HepG2 (cell line): ENCODE measurements at regions not wholly inside any gene's neighbourhood (a gene's known extent, or its start where the extent isn't known, plus 50 kb on each side); places are given as distances from the start of the nearest gene placed in this dataset.

Source experiments
- EZH2 ChIP-seq: conservative IDR thresholded peaks from 2 replicates; pipeline ENCODE4 v1.6.1; 2012; ENCODE audit warnings: mild to moderate bottlenecking, low read depth, low read length, moderate library complexity
- KAT8 ChIP-seq: IDR thresholded peaks from 2 replicates; pipeline ENCODE4 v1.6.1; 2016; ENCODE audit warnings: missing genetic modification reagents, missing compliant biosample characterization
- POLR2A ChIP-seq, 2 experiments: IDR thresholded peaks; 2 replicates each; pipeline ENCODE4 v1.6.1; 2011; ENCODE audit warnings: low read depth in 2 of 2, low read length in 2 of 2, mild to moderate bottlenecking in 1 of 2, moderate library complexity in 1 of 2; ENCODE audit not compliant: insufficient read depth in 1 of 2
- SP1 ChIP-seq, 2 experiments: fragments of 450-650 bp in 1 of 2; sonication (generic) in 1 of 2; formaldehyde crosslinking in 1 of 2; IDR thresholded peaks; 2 replicates each; pipeline versions ENCODE4 v1.4.0 to v1.6.1; 2016 to 2020; ENCODE audit warnings: missing genetic modification reagents in 1 of 2
- TF ChIP-seq, protein P1 (sequence below): sonication (generic); formaldehyde crosslinking; IDR thresholded peaks from 2 replicates; pipeline ENCODE4 v1.5.0; 2020; ENCODE audit warnings: mild to moderate bottlenecking, missing genetic modification reagents, moderate library complexity
- TF ChIP-seq, protein P2 (sequence below): sonication (generic); formaldehyde crosslinking; IDR thresholded peaks from 2 replicates; pipeline ENCODE4 v1.4.0; 2020; ENCODE audit warnings: missing genetic modification reagents; ENCODE audit errors: not compliant biosample characterization
- TF ChIP-seq, protein P3 (sequence below), 2 experiments: fragments of 450-650 bp in 1 of 2; sonication (generic) in 1 of 2; formaldehyde crosslinking in 1 of 2; IDR thresholded peaks; 2 replicates each; pipeline versions ENCODE4 v1.6.1 to v1.8.0; 2016 to 2022; ENCODE audit warnings: antibody characterized with exemption in 1 of 2, mild to moderate bottlenecking in 1 of 2, missing genetic modification reagents in 1 of 2
- TF ChIP-seq, protein P4 (sequence below): sonication (generic); formaldehyde crosslinking; IDR thresholded peaks from 2 replicates; pipeline ENCODE4 v1.4.0; 2020; ENCODE audit warnings: missing genetic modification reagents, low read depth, mild to moderate bottlenecking, borderline replicate concordance
- TF ChIP-seq, protein P5 (sequence below): sonication (generic); formaldehyde crosslinking; IDR thresholded peaks from 2 replicates; pipeline ENCODE4 v1.4.0; 2020; ENCODE audit warnings: missing genetic modification reagents

DNA sequence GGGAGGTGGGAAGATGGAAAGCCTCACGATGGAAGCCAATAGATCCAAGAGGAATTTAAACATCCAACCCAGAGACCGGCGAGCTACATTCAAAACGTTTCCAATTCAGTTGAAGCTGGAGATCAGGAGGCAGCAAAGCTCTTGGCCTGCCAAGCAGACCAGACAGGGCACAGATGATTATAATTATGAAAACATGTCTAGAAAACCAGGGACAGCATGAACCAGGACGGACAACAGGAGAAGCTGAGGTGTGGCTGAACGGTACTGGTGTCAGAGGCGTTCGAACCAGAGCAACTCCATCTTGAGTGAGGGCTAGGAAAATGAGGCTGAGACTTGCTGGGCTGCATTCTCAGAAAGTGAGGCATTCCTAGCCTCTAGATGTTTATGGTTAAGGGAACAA is 102.2 kb upstream of the CCDC150 start:
- TF ChIP-seq POLR2A (IDR thresholded peaks at IDR 0.05; ENCODE audit: insufficient read depth in 1 of 2, low read depth in 2 of 2, low read length in 2 of 2), result no peak
- TF ChIP-seq, protein P1, sequence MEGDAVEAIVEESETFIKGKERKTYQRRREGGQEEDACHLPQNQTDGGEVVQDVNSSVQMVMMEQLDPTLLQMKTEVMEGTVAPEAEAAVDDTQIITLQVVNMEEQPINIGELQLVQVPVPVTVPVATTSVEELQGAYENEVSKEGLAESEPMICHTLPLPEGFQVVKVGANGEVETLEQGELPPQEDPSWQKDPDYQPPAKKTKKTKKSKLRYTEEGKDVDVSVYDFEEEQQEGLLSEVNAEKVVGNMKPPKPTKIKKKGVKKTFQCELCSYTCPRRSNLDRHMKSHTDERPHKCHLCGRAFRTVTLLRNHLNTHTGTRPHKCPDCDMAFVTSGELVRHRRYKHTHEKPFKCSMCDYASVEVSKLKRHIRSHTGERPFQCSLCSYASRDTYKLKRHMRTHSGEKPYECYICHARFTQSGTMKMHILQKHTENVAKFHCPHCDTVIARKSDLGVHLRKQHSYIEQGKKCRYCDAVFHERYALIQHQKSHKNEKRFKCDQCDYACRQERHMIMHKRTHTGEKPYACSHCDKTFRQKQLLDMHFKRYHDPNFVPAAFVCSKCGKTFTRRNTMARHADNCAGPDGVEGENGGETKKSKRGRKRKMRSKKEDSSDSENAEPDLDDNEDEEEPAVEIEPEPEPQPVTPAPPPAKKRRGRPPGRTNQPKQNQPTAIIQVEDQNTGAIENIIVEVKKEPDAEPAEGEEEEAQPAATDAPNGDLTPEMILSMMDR, result no peak
- no peak for TF ChIP-seq KAT8 (CRISPR knock-in tag)
- TF ChIP-seq, protein P2, sequence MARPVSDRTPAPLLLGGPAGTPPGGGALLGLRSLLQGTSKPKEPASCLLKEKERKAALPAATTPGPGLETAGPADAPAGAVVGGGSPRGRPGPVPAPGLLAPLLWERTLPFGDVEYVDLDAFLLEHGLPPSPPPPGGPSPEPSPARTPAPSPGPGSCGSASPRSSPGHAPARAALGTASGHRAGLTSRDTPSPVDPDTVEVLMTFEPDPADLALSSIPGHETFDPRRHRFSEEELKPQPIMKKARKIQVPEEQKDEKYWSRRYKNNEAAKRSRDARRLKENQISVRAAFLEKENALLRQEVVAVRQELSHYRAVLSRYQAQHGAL (CRISPR knock-in tag), result no peak
- TF ChIP-seq, protein P3, sequence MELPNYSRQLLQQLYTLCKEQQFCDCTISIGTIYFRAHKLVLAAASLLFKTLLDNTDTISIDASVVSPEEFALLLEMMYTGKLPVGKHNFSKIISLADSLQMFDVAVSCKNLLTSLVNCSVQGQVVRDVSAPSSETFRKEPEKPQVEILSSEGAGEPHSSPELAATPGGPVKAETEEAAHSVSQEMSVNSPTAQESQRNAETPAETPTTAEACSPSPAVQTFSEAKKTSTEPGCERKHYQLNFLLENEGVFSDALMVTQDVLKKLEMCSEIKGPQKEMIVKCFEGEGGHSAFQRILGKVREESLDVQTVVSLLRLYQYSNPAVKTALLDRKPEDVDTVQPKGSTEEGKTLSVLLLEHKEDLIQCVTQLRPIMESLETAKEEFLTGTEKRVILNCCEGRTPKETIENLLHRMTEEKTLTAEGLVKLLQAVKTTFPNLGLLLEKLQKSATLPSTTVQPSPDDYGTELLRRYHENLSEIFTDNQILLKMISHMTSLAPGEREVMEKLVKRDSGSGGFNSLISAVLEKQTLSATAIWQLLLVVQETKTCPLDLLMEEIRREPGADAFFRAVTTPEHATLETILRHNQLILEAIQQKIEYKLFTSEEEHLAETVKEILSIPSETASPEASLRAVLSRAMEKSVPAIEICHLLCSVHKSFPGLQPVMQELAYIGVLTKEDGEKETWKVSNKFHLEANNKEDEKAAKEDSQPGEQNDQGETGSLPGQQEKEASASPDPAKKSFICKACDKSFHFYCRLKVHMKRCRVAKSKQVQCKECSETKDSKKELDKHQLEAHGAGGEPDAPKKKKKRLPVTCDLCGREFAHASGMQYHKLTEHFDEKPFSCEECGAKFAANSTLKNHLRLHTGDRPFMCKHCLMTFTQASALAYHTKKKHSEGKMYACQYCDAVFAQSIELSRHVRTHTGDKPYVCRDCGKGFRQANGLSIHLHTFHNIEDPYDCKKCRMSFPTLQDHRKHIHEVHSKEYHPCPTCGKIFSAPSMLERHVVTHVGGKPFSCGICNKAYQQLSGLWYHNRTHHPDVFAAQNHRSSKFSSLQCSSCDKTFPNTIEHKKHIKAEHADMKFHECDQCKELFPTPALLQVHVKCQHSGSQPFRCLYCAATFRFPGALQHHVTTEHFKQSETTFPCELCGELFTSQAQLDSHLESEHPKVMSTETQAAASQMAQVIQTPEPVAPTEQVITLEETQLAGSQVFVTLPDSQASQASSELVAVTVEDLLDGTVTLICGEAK (IDR thresholded peaks at IDR 0.05), result no peak
- TF ChIP-seq, protein P3 (CRISPR knock-in tag; IDR thresholded peaks at IDR 0.05), result no peak
- no peak for TF ChIP-seq EZH2
- no peak for TF ChIP-seq SP1 (IDR thresholded peaks at IDR 0.05)
- no peak for TF ChIP-seq SP1 (CRISPR knock-in tag; IDR thresholded peaks at IDR 0.05)
- TF ChIP-seq, protein P4, sequence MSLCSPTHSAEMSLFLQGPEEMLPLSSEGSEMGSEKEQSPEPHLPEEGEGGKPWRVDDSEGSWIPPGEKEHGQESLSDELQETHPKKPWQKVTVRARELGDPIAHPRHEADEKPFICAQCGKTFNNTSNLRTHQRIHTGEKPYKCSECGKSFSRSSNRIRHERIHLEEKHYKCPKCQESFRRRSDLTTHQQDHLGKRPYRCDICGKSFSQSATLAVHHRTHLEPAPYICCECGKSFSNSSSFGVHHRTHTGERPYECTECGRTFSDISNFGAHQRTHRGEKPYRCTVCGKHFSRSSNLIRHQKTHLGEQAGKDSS (CRISPR knock-in tag), result no peak
- TF ChIP-seq, protein P5, sequence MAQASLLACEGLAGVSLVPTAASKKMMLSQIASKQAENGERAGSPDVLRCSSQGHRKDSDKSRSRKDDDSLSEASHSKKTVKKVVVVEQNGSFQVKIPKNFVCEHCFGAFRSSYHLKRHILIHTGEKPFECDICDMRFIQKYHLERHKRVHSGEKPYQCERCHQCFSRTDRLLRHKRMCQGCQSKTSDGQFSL (CRISPR knock-in tag), result no peak
